ENCODE measurements at regions not wholly inside any gene's neighbourhood (a gene's known extent, or its start where the extent isn't known, plus 50 kb on each side); places are given as distances from the start of the nearest gene placed in this dataset.
A peak's percentile ranks its signal among the peaks of the same experiment; 100 is the strongest.
"Not testable (repeated sequence)": the region's sequence is repeated elsewhere in the genome, so short reads cannot be mapped to it uniquely, and the experiment has no call there.

- no peak for DNase-seq
Measured at GRCh38 chr12:75831402-75831801, 200.2 kb downstream of the PHLDA1 start.

GRCh38 chr12:75827061-75827460 lies 204.5 kb downstream of the PHLDA1 start:
- no peak for DNase-seq

- DNase-seq, result no peak
Measured at GRCh38 chr12:75825686-75826085, 205.9 kb downstream of the PHLDA1 start.

DNA sequence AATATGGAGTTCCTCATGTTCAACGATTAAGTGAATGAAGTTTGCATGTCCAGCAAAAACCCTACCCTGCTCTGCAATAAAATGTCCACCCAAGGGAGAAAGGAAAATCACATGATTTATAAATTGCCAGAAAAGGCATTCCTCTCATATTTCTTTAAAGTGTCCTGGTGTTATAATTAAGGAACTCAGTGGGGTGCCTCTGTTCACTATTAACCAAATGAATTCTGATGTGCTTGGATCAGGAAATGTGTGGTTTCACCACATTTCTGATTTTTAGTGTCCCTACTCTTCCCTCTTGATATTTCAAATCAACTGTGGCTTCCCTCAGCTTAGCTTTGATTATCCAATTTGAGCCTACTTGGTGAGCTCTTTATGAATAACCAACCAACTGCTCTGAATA lies 208.1 kb downstream of the PHLDA1 start:
- no peak for DNase-seq

DNA sequence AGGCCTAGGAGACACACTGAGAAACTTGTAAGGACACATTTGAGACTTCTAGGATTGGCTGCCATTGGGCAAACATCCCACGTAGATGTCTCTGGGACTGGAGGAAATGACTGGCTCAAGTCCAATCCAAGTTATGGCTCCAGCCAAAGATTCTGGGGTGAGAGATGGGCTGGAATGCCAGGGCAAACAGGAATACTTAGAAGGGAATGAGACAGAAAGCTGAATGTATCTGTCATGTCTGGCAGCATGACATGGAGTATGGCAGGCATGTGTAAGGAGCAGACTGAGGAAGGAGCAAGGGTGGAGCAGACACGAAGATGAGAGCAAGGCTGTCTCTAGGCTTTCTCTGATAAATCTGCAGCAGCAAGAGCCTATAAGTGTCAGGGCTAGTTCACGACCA lies 209.2 kb downstream of the PHLDA1 start:
- no peak for DNase-seq

- DNase-seq, result no peak
Measured at GRCh38 chr12:75820848-75821578, 210.6 kb downstream of the PHLDA1 start.

DNA sequence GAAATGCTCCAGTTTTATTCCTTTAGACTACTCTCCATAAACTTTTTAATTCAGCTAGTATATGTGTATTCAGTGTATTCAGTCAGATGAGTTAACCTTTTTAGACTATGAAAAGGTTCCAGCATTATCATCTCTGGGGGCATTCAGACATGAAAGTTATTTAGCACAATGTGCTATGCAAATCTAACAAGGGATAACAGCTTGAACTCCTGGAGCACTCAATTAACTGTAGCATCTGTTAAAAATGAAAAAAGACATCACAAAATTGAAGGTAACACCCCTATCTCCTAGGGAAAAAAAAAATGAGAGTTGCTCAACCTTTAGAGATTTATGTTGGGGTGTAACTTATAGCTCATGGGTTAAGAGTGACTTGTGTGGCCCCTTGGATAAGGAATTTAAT lies 211.5 kb downstream of the PHLDA1 start:
- DNase-seq, result no peak

- DNase-seq, result peak; percentile 20
Measured at GRCh38 chr12:75819512-75819911, 212.1 kb downstream of the PHLDA1 start.

GRCh38 chr12:75818863-75819262 lies 212.7 kb downstream of the PHLDA1 start:
- no peak for DNase-seq

DNA sequence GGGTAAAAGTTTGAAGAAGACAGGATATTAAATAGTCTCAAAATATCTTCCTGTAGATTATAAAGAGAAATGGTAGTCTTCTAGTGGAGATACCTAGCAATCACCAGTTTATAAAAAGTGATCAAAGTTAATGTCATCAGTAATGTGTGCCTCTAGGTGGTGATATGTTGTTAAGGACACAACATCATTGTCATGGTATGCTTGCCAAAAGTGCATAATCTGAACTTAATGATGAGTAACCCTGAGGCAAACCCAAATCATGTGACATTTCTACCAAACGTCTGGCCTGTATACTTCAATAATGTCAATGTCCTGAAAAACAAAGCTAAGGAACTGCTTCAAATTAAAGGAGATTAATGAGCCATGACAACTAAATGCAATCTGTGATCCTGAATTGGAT lies 214.7 kb downstream of the PHLDA1 start:
- no peak for DNase-seq

GRCh38 chr12:75815756-75816155 lies 215.8 kb downstream of the PHLDA1 start:
- DNase-seq, result no peak

DNA sequence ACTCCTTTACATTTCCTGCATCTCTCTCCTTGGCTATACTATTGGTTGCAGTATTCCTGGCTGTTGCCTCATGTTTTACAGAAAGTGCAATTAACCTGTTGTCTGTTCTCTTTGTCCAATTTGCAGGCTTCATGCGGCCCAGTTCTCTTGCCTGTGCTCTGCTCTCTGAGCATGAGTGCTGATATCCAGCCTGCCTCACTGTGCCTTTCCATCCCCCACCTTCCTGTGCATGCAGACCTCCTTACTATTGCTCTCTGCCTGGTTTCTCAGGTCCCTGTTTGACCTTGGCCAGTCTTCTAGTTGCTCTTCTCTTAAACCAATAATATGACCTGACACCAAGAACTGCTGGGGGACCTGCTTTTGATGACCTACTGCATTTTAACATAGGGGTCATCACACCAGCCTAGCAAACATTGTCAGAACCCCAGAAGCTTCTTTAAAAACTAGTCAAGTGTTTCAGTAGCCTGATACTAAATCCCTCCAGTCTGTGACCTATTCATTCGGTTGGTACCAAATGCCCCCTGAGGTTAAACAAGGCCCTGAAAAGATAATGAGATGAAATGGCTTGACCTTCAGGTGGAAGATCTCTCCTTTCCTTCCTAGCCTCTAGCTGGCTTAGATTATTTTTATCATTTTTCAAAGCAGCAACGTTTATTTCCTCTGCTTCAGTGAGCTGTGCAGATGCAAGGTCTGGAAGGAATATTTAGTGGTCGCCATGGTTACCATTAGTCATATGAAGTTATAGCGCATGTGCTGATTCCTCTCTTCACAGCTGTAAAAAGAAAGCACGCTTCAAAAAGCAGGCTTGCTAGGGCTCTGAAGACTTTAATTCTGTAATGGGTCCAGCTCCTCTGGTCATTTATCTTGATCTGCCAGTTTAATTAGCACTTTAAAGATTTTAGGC lies 216.5 kb downstream of the PHLDA1 start:
- no peak for DNase-seq

DNA sequence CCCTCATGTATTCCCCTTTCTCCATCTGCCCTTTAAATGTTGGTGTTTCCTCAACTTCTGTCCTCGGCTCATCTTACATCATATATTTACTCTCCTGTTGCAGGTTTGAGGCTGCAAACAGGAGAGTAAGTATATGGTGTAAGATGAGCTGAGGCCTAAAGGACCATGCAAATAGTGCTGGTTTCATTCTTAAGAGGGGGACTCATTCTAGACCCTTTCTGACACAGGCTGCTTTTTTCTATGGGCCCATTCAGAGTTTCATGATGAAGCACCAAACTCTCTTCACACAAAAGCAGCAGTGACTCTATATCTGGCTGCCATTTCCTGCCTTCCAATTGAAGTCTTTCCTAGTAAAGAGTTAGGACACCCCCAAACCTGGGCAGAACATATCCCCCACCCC lies 218.5 kb downstream of the PHLDA1 start:
- DNase-seq, result no peak

GRCh38 chr12:75812271-75813018 lies 219.1 kb downstream of the PHLDA1 start:
- DNase-seq, result no peak

DNA sequence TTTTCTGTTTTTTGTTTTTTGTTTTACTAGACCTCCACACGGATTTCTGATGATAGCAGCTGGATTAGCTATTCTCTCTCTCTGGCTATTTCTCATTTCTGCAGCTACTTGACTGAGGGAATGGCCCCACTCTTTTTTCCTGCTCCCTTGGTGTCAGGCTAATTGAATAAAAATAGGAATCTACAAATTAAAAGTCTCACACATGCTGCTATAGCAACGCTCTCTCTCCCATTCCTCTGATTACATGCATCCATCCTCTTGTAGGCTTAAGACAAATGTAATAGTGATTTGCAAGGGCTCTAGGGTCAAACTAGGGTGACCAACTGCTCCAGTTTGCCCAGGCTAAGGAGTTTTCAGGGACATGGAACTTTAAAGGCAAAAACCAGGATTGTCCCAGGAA lies 221.8 kb downstream of the PHLDA1 start:
- DNase-seq, result no peak

DNA sequence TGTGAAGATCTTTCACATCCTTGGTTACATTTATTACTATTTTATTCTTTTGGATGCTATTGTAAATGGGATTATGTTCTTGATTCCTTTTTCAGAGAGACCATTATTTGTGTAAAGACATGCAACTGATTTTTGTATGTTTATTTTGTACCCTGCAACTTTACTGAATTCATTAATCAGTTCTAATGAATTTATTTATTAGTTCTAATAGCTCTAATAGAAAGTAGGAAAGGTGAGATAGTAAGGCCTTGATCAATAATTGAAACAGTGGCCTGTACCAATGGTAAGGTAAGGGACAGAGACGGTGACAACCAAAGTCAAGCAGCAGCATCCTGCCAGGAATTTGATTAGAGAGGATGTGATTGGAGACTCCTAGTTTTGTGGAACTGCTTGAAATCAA lies 224.1 kb downstream of the PHLDA1 start:
- DNase-seq, result no peak

DNA sequence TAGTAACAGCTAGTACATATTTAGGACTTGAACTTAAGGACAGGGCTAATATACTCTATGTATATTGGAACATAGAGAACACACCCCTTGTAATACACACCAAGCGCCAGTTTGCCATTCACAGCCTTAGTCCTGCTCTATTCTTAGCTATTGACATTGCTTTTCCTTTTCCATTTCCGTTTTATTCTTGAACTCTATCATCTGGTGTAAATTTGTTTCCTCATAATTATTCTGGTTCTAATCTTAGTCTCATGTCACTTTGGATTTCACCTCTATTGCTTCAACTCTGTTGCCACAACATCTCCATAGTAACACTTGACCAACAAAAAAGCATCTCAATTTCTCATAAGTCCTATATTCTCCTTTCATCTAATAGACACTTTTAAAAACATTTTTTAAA lies 225.7 kb downstream of the PHLDA1 start:
- DNase-seq, result no peak

GRCh38 chr12:75805320-75805719 lies 226.3 kb downstream of the PHLDA1 start:
- DNase-seq, result no peak

- DNase-seq, result no peak
Measured at GRCh38 chr12:75798136-75798926, 233.2 kb downstream of the PHLDA1 start.

GRCh38 chr12:75795125-75795524 lies 236.5 kb downstream of the PHLDA1 start:
- DNase-seq, result no peak

- no peak for DNase-seq
Measured at GRCh38 chr12:75792687-75793086, 238.9 kb downstream of the PHLDA1 start.

DNA sequence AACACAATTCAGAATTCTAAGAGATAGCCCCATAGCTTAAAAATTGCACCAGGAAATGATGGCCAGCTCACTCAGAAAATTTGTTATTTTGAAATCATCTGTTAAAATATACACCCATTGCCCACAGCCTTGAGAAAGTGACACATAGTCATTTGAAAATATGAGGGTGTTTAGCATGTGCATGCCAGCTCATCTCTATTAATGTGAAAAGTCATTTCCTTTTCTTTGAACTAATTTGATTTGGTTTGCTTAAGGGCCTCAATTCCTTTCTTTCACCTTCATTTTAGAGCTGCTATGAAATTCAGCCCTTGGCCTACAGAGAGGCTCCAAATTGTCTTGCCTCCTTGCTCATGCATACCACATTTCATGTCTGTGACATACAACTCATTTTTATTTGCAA lies 241.4 kb downstream of the PHLDA1 start:
- no peak for DNase-seq

GRCh38 chr12:75787146-75787545 lies 244.4 kb downstream of the PHLDA1 start:
- DNase-seq, result not testable (repeated sequence)
